ENCODE measurements at regions not wholly inside any gene's neighbourhood (a gene's known extent, or its start where the extent isn't known, plus 50 kb on each side); places are given as distances from the start of the nearest gene placed in this dataset.
A peak's percentile ranks its signal among the peaks of the same experiment; 100 is the strongest.

- no peak for DNase-seq
Observed at GRCh38 chr1:118717893-118718292, 270.2 kb downstream of the TBX15 start.

DNA sequence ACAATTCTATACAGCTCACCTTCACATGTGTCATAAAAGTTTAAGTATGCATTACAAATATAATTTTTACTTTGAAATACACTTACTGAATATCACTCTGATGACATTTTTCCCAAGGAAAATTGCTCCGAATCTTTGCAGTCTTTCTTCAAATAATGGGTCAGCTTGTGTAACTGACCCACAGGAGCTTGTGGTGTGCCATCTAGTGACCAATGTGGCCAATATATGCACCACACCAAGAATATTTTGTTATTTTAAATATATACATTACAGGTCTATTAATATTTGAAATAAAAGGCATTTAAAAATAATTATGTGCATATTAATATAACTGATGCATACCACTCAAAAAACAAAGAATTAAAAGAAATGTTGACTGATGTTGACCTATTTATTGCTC, 271.4 kb downstream of the TBX15 start:
- no peak for DNase-seq

GRCh38 chr1:118711356-118711755, 276.8 kb downstream of the TBX15 start:
- no peak for DNase-seq

GRCh38 chr1:118698911-118699310, 289.2 kb downstream of the TBX15 start:
- no peak for DNase-seq

- DNase-seq: no peak
Observed at GRCh38 chr1:118692143-118692542, 296.0 kb downstream of the TBX15 start.

DNA sequence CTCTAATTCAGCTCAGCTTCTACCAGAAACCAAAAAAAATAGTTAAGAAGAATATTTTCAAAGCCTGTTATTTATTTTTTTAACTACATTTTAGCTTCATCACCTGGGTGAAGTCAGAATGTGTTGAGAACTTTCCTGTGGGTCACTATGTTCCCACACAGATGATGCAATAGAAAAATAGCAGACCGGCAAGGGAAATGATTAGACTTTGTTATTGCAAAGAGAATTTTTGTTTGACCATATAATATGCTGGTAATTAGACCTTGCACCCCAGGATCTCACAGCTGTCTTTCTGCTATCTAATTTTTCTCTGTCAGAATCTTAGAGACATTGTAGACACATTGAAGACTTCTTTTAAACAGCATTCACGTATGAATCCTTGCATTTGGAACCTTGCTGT, 299.3 kb downstream of the TBX15 start:
- no peak for DNase-seq

- no peak for DNase-seq
Observed at GRCh38 chr1:118661769-118662320, 326.3 kb downstream of the TBX15 start.

DNA sequence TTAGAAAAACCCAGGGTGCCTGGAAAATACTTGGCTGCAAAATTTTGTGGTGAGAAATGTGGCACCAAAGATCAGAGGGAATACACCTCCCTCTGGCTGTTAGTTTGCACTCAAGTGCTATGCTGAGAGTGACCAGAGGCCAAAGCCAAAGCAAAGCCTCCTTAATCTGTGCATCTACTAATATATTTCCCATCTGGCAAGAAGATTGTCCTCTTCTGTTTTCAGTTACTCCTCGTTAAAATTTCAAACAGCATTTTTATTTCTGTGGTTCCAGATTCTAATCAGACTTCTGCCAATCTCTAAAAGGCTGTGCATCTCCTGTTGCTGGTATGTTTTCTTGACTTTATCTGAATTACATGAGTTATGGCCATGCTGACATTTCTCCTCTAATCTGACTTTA, 327.4 kb downstream of the TBX15 start:
- DNase-seq: no peak

DNA sequence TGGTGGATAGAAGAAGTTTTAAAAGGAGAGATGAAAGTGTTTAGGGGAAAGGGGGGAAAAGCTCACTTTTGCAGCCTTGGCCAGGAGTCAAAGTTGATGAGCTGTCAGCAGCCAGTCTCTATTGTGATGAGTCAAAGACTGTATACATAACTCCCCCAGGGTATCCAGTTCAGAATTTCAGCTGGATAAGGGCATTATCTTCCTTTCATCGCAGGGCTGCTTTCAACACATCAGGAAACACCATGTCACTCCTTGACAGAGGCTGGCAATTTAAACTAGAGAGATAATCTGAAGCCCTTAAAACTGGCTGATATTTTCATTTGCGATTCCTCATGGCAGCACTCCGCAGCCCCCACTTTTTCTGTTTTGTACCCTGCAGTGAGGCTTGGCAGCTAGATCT, 328.5 kb downstream of the TBX15 start:
- DNase-seq: no peak

- no peak for DNase-seq
Observed at GRCh38 chr1:118650107-118650807, 337.9 kb downstream of the TBX15 start.

DNA sequence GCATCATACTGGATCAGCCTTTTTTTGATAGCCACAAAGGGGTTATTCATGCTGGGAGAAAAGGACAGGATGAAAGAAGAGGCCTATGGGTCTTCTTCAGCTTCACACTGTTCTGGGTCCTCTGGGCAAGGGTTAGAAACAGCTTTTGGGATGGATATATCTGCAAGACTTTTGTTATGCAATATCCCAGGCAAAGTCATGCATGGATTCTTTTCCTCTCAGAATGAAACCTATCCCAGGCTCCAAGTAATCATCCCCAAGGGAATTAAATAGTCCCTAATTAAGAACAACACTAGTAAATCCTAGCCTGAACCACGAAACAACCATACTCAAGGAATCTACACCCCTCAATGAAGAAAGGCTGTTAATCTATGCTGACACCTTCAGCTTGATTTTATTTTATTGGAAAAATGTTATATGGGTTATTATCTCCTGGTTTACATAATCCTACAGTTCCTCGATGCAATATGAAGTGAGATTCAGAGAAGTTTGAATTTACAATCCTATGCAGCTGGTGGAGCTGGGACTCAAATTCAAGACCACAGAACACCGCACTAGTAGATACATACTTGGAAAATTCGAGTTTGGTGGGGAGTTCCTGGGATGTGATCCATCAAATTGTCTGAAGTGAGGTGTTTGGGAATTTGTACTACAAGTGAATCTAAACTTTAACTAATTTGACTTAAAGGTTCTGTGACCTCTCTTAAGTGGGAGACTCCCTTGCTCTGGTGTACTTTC, 338.6 kb downstream of the TBX15 start:
- no peak for DNase-seq

DNA sequence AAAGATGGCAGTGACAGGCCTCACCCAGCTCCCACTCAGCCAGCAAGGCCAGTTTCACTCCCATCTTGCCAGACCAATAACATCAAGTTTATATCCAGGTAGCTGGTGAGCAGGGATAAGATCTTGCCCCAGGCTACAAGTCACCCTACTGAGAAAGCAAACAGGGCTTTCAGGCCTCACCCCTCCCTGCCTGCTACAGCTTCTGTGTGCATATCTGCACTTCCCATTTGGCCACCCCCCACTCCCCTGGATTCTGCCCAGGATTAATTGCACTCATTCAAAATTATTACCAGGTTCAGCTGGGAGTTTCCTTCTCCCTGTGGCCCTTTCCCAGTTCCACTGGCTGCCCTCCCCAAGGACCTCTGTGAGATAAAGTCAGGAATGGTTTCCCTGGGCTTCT, 352.1 kb downstream of the TBX15 start:
- DNase-seq: peak; percentile 31

GRCh38 chr1:118627435-118627834, 360.7 kb downstream of the TBX15 start:
- DNase-seq: no peak

- no peak for DNase-seq
Observed at GRCh38 chr1:118621839-118622238, 366.3 kb downstream of the TBX15 start.

DNA sequence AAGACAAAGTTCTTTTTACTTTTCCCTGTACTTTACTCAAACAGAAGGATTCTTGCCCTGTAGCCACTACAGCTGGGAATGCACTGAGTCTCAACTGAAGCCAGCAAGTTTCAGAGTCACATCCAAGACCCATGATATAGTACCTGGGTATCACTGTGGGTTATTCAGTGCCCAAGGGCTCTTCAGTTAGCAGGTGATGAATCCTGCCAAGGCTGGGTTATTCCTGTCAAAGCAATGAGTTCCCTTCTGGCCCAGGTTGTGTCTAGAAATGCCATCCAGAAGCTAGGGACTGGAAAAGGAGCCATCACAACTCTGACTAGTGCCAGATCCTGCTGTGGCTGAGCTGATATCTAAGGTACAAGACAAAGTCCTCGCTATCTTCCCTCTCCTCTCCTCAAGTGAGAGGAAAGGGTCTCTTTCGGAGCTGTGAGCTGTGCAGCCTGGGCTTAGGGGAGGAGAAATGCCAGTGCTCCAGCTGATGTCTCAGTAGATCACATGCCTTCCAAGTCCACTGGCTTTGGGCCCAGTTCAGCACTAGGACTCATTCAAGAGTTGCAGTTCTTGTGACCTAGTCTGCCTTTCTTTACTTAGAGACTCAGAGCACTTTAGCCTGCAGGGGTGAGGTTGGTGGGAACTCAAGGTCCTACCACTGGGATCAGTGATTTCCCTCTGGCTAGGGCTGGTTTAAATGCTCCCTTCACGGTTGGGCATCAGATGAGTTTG, 369.4 kb downstream of the TBX15 start:
- DNase-seq: no peak

DNA sequence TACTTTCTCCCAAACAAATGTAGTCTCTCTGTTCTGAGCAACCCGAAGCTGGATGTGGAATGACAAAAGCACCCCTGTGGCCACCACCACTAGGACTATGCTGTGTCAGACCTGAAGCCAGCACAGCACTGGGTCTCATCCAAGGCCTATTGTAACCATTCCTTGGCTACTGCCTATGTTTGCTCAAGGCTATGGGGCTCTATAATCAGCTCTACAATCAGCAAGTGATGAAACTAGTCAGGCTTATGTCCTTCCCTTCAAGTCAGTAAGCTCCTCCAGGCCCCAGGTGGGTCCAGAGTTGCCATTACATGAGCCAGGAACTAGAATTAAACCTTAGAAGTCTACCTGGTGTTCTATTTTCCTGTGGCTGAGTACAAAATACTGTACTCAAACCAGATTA, 370.2 kb downstream of the TBX15 start:
- DNase-seq: no peak

- DNase-seq: no peak
Observed at GRCh38 chr1:118615066-118615465, 373.1 kb downstream of the TBX15 start.

GRCh38 chr1:118589238-118589846, 398.8 kb downstream of the TBX15 start:
- no peak for DNase-seq

DNA sequence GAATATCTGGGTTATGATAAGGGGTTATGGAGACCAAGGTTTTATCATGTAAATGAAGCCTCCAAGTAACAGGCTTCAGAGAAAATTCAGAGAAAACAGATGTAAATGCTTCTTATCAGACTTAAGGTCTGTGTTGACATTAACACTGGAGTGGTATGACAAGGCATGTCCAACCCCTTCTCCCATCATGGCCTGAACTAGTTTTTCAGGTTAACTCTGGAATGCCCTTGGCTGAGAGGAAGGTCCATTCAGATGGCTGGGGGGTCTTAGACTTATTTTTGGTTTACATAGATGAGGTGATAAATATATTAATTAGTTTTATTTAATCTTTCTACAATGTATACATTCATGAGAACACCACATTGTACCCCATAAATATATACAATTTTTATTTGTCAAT, 399.6 kb downstream of the TBX15 start:
- DNase-seq: no peak

- DNase-seq: no peak
Observed at GRCh38 chr1:118578276-118578675, 393.2 kb upstream of the SPAG17 start.

DNA sequence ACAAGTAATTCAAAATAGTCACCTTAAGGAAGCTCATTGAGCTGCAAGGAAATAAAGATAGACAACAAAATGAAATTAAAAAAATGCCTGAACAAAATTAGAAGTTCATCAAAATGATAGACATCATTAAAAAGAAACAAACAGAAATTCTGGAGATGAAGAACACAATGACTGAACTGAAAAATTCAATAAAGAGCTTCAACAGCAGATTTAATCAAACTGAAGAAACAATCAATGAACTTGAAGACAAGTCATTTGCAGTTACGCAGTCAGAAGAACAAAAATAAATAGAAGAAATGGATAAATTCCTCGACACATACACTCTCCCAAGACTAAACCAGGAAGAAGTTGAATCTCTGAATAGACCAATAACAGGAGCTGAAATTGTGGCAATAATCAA, 390.0 kb upstream of the SPAG17 start:
- no peak for DNase-seq

DNA sequence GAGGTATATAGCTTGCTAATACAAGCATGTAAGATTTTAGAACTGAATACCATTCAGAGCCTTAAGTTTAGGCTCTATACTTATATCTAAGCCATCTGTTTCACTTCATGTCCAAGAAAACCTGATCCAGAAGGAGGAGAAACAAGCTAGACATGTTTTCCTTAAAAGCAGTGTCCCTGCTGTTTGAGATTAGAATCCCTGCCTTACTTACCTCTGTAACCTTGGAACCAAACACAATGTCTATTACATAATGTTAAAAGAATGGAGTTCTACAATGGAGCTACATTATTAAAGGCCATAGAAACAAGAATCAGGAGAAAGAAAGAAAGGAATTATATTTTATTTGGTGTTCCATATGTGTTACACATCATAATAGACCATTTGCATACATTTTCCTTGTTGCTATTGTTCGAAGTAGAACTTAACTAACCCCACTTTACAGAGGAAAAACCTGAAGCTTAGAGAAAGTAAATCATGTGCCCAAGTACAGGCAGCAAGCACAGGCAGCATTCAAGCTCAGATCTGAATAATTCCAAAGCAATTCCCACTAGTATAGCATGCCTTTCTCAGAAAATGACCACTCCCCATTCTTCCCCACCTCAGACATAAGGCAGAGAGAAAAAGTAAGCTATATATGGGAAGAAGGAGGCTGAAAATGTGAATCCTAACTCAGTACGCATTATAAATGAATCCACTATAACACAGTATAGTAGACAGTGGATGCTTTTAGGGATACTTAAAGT, 380.1 kb upstream of the SPAG17 start:
- no peak for DNase-seq

Measured in NCI-H2081 treated with DMSO at 0.1 percent for 48 hours (cell line).